T-helper 17 cell (primary cell): ENCODE measurements at regions not wholly inside any gene's neighbourhood (a gene's known extent, or its start where the extent isn't known, plus 50 kb on each side); places are given as distances from the start of the nearest gene placed in this dataset.

Experiments
- ATAC-seq: fragments of 150-1000 bp; cut with Tn5 transposase; 2 replicates; pipeline ENCODE4 v1.10.0; 2021; ENCODE audit warnings: mild to moderate bottlenecking, moderate library complexity
- DNase-seq, 3 donors: peaks; one replicate each; pipeline versions ENCODE4 v3.0.0 to v3.0.0-alpha.2; 2020 to 2021
- H3K9me3 ChIP-seq: one replicate; pipeline ENCODE4 v1.7.0; 2013; ENCODE audit warnings: low read length, mild to moderate bottlenecking; ENCODE audit not compliant: control insufficient read depth, poor library complexity, severe bottlenecking
- H3K27ac Mint-ChIP-seq: one replicate; pipeline ENCODE4 v1.8.0; 2022; ENCODE audit warnings: mild to moderate bottlenecking, moderate library complexity, mixed read lengths
- H3K27me3 Mint-ChIP-seq: one replicate; pipeline ENCODE4 v1.8.0; 2022; ENCODE audit warnings: mixed read lengths
- H3K36me3 Mint-ChIP-seq: one replicate; pipeline ENCODE4 v1.8.0; 2022; ENCODE audit warnings: low read depth, mixed read lengths
- H3K4me1 Mint-ChIP-seq: one replicate; pipeline ENCODE4 v1.8.0; 2022; ENCODE audit warnings: mild to moderate bottlenecking, mixed read lengths
- H3K4me3 Mint-ChIP-seq: one replicate; pipeline ENCODE4 v1.8.0; 2022; ENCODE audit warnings: mild to moderate bottlenecking, moderate library complexity, mixed read lengths

DNA sequence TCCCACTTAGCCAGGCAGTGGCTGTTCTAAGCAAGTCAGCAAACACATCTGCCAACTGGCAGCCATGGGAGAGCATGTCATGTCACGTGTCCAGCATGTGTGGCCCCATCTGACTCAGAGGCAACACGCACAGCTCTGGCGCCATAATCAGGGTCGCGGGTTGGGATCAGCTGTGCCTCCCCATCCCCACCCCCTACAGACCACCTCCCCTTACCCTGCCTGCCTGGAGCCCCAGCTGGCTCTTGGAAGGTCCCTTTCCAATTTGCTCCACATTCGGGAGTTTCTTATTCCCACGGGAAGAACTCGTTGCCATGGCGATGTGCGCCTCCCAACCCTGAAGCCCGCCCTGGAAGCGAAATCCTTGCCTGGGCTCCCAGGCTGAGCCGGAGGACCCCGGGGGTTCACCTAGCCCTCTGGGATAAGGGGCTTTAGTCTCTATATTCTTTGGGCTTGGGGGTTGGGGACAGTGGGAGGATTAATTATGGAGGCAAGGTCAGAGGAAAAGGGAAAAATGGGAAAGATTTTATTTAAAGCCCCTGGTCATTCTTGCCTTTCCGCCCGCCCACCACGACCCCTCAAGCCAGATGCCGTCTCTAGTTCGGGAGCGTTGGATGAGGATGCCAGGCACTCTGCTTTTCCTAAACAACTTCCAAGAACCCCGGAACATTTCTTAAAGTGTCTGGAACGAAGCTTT is 283.7 kb downstream of the ZEB1 start:
- peaks cover 3% of the 10 kb centered on the region for H3K4me1 Mint-ChIP-seq
- H3K27ac Mint-ChIP-seq, result no peak overlapping the region
- no peaks in the 10 kb centered on the region for H3K9me3 ChIP-seq
- peak overlapping the region; percentile 56 for H3K4me3 Mint-ChIP-seq
- no peak for ATAC-seq
- no peak for DNase-seq
- H3K27me3 Mint-ChIP-seq, result no peaks in the 10 kb centered on the region
- no peaks in the 10 kb centered on the region for H3K36me3 Mint-ChIP-seq

DNA sequence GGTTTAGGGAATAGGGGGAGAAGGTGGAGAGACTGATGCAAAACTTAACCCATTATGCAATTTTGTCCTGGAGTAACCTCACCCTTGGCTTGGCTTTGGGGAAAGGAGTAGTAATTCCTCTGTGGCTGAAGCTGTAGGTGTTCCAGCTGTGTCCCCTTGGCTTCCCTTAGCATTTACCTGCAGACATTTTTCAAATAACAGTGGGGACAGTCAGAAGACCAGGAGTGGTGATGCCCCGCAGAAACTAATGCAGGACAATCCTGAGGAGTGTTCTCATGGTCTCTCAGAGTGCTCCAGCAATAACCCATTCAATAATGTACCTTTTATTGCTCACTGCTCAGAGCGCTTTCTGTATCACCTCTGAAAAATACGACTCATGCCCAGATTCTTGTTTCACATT is 282.1 kb downstream of the ZEB1 start:
- ATAC-seq (no peak), DNase-seq (no peak)
- no peak overlapping the region for H3K27ac Mint-ChIP-seq
- no peaks in the 10 kb centered on the region for H3K9me3 ChIP-seq
- H3K36me3 Mint-ChIP-seq, result no peaks in the 10 kb centered on the region
- no peak overlapping the region for H3K4me3 Mint-ChIP-seq
- peaks cover 3% of the 10 kb centered on the region for H3K4me1 Mint-ChIP-seq
- no peaks in the 10 kb centered on the region for H3K27me3 Mint-ChIP-seq

DNA sequence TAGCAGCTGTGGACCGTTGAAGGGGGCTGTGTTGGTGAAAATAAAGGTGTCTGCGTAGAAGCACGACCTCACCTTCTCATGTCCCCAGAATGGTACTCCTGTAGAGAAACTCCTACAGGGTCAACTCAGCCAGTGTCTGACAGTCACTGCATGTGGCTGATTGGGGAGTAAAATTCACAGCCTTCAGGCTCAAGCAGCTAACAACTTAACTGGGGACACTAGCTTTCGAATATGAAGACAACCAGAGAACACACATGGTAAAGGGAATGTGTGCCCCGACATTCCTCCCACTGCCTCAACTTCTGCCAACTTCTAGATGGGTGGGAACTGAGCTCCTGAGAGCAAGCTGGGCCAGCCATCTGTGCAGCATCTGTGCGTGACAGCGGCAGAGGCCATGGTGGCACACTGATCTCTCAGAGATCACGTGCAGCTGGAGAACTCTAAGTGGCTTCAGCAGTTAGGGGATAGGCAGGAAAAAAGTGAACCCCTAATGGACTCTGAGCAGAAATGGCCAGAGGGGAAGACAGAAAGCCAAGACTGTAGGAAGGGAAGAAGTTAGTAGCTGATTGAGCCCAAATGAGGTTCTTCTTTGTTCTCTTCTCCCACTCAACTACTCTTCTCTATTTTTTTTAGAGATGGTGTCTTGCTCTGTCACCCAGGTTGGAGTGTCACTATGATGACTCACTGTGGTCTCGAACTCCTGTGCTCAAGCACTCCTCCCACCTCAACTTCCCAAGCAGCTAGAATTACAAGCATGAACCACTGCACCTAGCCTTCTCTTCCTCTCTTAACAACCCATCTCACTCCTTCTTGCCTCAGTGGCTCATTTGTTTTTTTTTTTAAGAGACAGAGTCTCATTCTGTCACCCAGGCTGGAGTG is 280.8 kb downstream of the ZEB1 start:
- no peak for ATAC-seq
- no peaks in the 10 kb centered on the region for H3K9me3 ChIP-seq
- Mint-ChIP-seq H3K4me3 (no peak overlapping the region), H3K27ac (peak overlapping the region; percentile 2), H3K36me3 (no peaks in the 10 kb centered on the region), H3K27me3 (no peaks in the 10 kb centered on the region), H3K4me1 (peaks cover 3% of the 10 kb centered on the region)
- DNase-seq, result no peak

DNA sequence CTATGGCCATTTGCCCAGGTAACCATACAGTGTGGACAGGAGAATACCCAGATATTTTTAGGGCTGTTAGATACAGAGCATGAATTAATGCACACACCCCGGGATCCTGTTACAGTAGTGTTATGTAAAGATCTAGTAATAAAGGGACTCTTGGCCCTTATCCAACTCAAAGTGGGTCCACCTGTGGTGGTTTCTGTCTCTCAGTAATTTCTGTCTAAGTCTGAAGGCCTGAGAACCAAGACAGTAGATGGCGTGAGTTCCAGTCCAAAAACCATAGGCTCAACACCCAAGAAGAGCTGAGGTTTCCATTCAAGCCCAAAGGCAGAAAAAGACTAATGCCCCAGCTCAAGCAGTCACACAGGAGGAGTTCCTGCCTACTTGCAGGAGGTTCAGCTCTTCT is 277.7 kb downstream of the ZEB1 start:
- peaks cover 6% of the 10 kb centered on the region for H3K9me3 ChIP-seq
- no peak overlapping the region for H3K27ac Mint-ChIP-seq
- ATAC-seq, result no peak
- no peak overlapping the region for H3K4me3 Mint-ChIP-seq
- peaks cover 3% of the 10 kb centered on the region for H3K36me3 Mint-ChIP-seq
- no peak for DNase-seq
- no peaks in the 10 kb centered on the region for H3K27me3 Mint-ChIP-seq
- H3K4me1 Mint-ChIP-seq, result no peaks in the 10 kb centered on the region

DNA sequence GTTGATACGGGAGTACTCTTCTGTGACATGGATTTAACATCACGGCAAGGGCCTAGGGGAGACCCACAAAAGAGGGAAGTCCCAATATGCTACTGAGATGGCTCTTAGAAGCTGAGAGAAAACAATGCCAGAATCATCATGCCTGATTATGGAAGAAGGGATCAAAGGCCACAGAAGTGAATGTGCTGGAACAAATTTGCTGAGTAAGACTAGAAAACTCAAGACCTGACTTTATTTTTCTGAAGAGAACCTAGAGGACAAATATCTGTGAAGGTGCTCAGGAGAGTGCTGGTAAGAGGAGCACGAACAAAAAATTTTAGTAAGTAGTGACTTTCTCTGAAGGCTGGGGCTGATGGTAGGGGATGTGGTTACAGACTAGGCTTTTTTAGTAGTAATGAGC is 277.0 kb downstream of the ZEB1 start:
- H3K27ac Mint-ChIP-seq, result no peak overlapping the region
- peaks cover 6% of the 10 kb centered on the region for H3K9me3 ChIP-seq
- DNase-seq (no peak), ATAC-seq (no peak)
- no peaks in the 10 kb centered on the region for H3K4me1 Mint-ChIP-seq
- no peak overlapping the region for H3K4me3 Mint-ChIP-seq
- H3K36me3 Mint-ChIP-seq, result peaks cover 3% of the 10 kb centered on the region
- H3K27me3 Mint-ChIP-seq, result no peaks in the 10 kb centered on the region

DNA sequence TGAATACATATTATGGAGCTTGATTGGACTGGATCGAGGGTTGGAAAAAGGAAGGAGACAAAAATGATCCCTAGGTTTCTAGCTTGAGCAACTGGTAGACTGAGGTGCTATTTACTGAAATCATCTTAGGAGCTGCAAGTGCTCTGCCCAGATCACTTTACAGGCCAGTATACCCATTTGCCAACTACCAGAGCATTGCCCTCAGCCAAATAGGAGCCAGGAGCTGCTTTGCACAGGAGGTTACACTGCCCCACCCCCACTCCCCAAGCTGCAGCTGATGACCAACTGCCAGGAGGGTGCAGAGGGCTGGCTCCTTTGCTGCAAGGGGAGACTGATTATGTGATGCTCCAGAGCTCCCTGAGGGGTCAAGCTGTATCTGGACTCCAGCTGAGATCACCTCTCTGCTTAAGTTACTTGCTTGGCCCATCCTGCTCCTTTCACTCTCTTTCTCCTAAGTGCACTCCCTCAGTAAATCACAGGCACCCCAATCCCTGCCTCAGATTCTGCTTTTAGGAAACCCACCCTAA is 275.4 kb downstream of the ZEB1 start:
- ATAC-seq, result no peak
- H3K9me3 ChIP-seq, result peaks cover 6% of the 10 kb centered on the region
- no peak for DNase-seq
- Mint-ChIP-seq H3K4me1 (no peaks in the 10 kb centered on the region), H3K27ac (no peak overlapping the region), H3K4me3 (no peak overlapping the region), H3K36me3 (peaks cover 3% of the 10 kb centered on the region), H3K27me3 (no peaks in the 10 kb centered on the region)

DNA sequence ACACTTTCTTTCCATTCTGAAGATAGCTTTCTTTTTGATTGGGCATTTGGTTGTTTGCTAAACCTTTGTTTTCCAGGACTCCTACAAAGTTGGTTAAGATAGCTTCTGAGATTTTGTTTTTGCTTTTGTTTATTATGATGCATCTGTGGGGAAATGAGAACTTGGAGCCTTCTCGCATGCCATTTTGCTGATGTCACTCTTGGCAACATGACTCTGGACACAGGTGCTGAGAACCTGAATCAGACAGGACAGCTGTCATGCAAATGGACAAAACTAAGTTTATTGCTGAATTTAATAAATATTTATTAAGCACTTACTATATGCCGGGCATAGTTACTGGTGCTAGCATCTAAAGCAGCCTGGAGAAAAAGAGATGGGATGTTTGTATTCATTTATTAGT is 274.1 kb downstream of the ZEB1 start:
- Mint-ChIP-seq H3K4me1 (no peaks in the 10 kb centered on the region), H3K36me3 (peaks cover 3% of the 10 kb centered on the region), H3K27ac (no peak overlapping the region), H3K27me3 (no peaks in the 10 kb centered on the region), H3K4me3 (no peak overlapping the region)
- peaks cover 6% of the 10 kb centered on the region for H3K9me3 ChIP-seq
- DNase-seq (no peak), ATAC-seq (no peak)

DNA sequence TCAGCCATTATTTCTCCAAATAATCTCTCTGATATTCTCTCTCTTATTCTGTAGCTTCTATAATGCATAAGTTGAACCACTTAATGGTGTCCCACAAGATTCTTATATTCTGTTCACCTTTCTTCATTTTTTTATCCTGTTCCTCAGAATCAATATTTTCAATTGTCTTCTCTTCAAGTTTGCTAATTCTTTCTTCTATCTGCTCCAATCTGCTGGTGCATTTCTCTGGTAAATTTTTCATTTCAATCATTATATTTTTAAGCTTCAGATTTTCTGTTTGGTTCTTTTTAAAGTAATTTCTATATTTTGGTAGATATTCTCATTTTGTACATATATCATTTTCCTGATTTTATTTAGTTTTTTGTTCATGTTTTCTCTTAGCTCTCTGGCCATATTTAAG is 272.6 kb downstream of the ZEB1 start:
- H3K9me3 ChIP-seq, result peaks cover 9% of the 10 kb centered on the region
- Mint-ChIP-seq H3K4me1 (no peaks in the 10 kb centered on the region), H3K36me3 (peaks cover 3% of the 10 kb centered on the region), H3K27ac (no peak overlapping the region), H3K4me3 (no peak overlapping the region), H3K27me3 (peaks cover 11% of the 10 kb centered on the region)
- ATAC-seq (no peak), DNase-seq (no peak)

DNA sequence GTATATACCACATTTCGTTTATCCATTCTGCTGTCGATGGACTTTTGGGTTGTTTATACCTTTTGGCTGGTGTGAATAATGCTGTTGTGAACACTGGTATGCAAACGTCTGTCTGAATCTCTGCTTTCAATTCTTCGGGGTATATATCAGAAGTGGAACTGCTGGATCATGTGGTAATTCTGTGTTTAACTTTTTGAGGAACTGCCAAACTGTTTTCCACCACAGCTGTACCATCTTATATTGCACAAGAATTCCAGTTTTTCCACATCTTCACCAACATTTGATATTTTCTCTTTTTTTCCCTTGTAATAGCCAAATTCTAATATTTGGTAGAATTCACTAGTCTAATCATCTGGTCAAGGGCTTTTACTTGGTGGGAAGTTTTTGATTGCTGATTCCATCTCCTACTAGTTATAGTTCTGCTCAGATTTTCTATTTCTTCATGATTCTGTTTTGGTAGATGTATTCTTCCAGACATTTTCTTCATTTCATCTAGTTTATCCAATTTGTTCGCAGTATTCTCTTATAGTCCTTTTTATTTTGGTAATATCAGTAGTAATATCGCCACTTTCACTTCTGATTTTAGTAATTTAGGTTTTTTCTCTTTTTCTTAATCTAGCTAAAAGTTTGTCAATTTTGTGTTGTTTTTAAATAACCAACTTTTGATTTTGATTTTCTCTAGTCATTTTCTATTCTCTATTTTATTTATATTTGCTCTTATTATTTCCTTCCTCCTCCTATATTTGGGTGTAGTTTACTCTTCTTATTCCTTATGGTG is 271.2 kb downstream of the ZEB1 start:
- peaks cover 9% of the 10 kb centered on the region for H3K9me3 ChIP-seq
- H3K27me3 Mint-ChIP-seq, result peaks cover 22% of the 10 kb centered on the region
- H3K27ac Mint-ChIP-seq, result no peak overlapping the region
- no peaks in the 10 kb centered on the region for H3K4me1 Mint-ChIP-seq
- ATAC-seq (no peak), DNase-seq (no peak)
- peaks cover 3% of the 10 kb centered on the region for H3K36me3 Mint-ChIP-seq
- no peak overlapping the region for H3K4me3 Mint-ChIP-seq

DNA sequence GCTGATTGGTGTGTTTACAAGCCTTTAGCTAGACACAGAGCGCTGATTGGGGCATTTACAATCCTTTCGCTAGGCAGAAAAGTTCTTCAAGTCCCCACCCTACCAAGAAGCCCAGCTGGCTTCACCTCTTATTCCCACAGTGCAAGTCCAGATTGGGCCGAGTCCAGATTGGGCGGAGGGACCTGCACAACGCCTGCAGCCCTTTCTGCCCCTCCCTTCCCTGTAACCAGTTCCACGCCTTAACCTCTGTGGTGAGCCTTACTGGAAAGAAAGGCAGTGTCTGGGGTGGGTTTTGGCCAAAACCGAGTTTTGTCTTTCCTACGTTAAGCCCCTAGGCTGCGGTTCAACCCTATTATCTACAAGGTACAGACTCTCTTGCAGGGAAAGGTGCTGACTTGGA is 268.7 kb downstream of the ZEB1 start:
- Mint-ChIP-seq H3K27ac (no peak overlapping the region), H3K27me3 (peaks cover 43% of the 10 kb centered on the region), H3K4me3 (no peak overlapping the region), H3K4me1 (no peaks in the 10 kb centered on the region), H3K36me3 (peaks cover 2% of the 10 kb centered on the region)
- DNase-seq (no peak), ATAC-seq (no peak)
- H3K9me3 ChIP-seq, result peaks cover 9% of the 10 kb centered on the region

DNA sequence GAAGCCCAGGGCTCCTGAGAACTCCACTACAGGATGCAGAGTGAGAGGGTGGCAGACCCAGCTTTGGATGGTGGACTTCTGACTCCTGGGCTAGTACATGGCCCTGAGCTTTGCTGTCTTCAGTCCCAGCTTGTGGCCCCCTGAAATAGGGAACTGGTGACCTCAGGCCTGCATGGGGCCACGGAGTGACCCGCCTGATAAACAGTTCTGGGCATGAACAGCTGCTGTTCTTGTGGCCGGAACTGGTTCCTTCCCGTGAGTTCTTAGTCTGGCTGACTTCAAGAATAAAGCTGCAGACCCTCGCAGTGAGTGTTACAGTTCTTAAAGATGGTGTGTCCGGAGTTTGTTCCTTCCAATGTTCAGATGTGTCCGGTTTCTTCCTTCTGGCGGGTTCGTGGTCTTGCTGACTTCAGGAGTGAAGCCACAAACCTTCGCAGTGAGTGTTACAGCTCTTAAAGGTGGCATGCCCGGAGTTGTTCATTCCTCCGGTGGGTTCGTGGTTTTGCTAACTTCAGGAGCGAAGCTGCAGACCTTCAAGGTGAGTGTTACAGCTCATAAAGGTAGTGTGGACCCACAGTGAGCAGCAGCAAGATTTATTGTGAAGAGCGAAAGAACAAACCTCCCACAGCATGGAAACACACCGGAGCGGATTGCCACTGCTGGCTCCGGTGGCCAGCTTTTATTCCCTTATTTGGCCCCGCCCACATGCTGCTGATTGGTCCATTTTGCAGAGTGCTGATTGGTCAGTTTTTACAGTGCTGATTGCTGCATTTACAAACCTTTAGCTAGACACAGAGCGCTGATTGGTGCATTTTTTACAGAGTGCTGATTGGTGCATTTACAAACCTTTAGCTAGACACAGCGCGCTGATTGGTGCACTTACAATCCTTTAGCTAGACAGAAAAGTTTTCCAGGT is 268.0 kb downstream of the ZEB1 start:
- peaks cover 2% of the 10 kb centered on the region for H3K36me3 Mint-ChIP-seq
- ATAC-seq, result no peak

DNA sequence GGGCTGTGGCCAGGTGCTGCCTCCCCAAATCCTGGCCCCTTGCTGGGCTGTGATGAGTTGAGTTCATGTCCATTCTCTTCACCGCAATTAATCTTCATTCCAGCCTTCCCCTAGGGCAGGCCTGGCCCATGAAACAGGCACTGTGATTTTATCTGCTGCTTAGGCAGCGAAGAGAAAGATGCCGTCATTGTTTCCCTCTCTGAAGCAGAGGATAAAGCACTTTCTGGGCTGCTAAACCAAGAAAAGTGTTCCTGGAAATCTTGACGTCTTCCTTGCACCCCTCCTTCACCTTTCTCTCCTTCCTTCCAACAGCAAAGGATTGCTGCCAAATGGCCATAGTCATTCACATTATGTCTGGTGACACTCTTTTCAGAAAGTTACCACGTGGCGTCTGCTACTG is 265.9 kb downstream of the ZEB1 start:
- H3K36me3 Mint-ChIP-seq, result peaks cover 2% of the 10 kb centered on the region
- DNase-seq, result no peak
- no peak for ATAC-seq
- peaks cover 2% of the 10 kb centered on the region for H3K9me3 ChIP-seq
- H3K27ac Mint-ChIP-seq, result no peak overlapping the region
- H3K4me1 Mint-ChIP-seq, result no peaks in the 10 kb centered on the region
- no peak overlapping the region for H3K4me3 Mint-ChIP-seq
- H3K27me3 Mint-ChIP-seq, result peaks cover 52% of the 10 kb centered on the region

More for the DNA sequence above, 268.0 kb downstream of the ZEB1 start:
- no peak for DNase-seq
- peaks cover 3% of the 10 kb centered on the region for H3K9me3 ChIP-seq
- H3K4me3 Mint-ChIP-seq, result peak overlapping the region; percentile 25
- no peaks in the 10 kb centered on the region for H3K4me1 Mint-ChIP-seq
- no peak overlapping the region for H3K27ac Mint-ChIP-seq
- peaks cover 49% of the 10 kb centered on the region for H3K27me3 Mint-ChIP-seq
